WERI-Rb-1 (cell line): ENCODE measurements at regions not wholly inside any gene's neighbourhood (a gene's known extent, or its start where the extent isn't known, plus 50 kb on each side); places are given as distances from the start of the nearest gene placed in this dataset.
"Not testable (repeated sequence)": the region's sequence is repeated elsewhere in the genome, so short reads cannot be mapped to it uniquely, and the experiment has no call there.

Experiments
- DNase-seq: peaks from one replicate; pipeline ENCODE4 v3.0.0-alpha.2; 2020
- H3K27ac ChIP-seq: fragments of 250-450 bp; sonication (Bioruptor Pico); 2 replicates; pipeline ENCODE4 v1.5.1; 2020; ENCODE audit warnings: mild to moderate bottlenecking, moderate library complexity
- H3K27me3 ChIP-seq: fragments of 250-450 bp; sonication (Bioruptor Pico); 2 replicates; pipeline ENCODE4 v1.5.1; 2021; ENCODE audit warnings: mild to moderate bottlenecking, low read depth, moderate library complexity; ENCODE audit not compliant: insufficient read depth, severe bottlenecking
- H3K36me3 ChIP-seq: fragments of 250-450 bp; sonication (Bioruptor Pico); 2 replicates; pipeline ENCODE4 v1.5.1; 2020; ENCODE audit warnings: mild to moderate bottlenecking, moderate library complexity
- H3K4me3 ChIP-seq: 2 replicates; pipeline ENCODE4 v1.5.1; 2011; ENCODE audit warnings: low read depth, mild to moderate bottlenecking, control low read depth, low read length
- H3K9me3 ChIP-seq: fragments of 250-450 bp; sonication (Bioruptor Pico); 2 replicates; pipeline ENCODE4 v1.5.1; 2021; ENCODE audit warnings: mild to moderate bottlenecking, moderate library complexity; ENCODE audit not compliant: severe bottlenecking
- TF ChIP-seq, protein P1 (sequence below): IDR thresholded peaks from 2 replicates; pipeline ENCODE4 v1.5.1; 2011; ENCODE audit warnings: low read depth, mild to moderate bottlenecking, control low read depth, inconsistent platforms, low read length

DNA sequence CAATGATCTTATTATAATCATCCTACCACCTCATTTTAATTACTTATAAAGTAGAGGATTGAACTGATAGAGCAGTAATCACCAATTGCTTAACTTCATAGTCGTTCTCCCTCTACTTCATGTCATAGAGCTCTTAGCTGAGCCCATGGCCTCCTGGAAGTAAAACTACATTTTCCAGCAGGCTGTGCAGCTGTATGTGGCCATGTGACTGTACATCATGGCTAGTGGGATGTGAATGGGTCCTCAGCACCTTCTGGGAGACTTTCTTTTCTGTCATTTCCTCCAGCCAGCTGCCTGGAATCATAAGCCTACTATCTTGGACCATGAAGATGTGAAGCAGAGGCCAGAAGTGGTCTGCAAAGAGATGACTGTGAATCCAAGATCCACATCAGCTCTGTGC, 128.7 kb upstream of the SKOR2 start:
- H3K36me3 ChIP-seq, result no peaks in the 10 kb centered on the region
- no peaks in the 10 kb centered on the region for H3K27me3 ChIP-seq
- DNase-seq, result no peak
- TF ChIP-seq, protein P1, sequence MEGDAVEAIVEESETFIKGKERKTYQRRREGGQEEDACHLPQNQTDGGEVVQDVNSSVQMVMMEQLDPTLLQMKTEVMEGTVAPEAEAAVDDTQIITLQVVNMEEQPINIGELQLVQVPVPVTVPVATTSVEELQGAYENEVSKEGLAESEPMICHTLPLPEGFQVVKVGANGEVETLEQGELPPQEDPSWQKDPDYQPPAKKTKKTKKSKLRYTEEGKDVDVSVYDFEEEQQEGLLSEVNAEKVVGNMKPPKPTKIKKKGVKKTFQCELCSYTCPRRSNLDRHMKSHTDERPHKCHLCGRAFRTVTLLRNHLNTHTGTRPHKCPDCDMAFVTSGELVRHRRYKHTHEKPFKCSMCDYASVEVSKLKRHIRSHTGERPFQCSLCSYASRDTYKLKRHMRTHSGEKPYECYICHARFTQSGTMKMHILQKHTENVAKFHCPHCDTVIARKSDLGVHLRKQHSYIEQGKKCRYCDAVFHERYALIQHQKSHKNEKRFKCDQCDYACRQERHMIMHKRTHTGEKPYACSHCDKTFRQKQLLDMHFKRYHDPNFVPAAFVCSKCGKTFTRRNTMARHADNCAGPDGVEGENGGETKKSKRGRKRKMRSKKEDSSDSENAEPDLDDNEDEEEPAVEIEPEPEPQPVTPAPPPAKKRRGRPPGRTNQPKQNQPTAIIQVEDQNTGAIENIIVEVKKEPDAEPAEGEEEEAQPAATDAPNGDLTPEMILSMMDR, result no peak
- no peaks in the 10 kb centered on the region for H3K9me3 ChIP-seq
- no peak overlapping the region for H3K27ac ChIP-seq
- no peak overlapping the region for H3K4me3 ChIP-seq

DNA sequence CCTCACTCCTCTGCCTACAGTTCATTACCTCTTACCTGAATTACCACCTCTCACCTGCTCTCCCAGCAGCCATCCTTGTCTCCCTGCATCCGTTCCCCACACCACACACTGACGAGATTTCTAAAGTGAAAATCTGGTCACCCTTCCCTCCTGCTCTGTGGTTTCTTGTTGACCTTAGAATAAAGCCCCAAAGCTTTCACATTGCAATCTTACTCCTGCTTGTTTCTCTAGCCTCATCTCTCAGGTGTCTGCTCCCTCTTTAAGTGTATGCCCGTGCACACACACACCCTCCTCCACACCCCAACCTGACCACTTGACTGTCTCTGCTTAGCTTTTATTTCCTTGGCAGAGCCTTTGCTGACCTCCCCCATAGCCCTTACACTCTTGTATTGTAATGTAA, 122.0 kb upstream of the SKOR2 start:
- Histone ChIP-seq H3K27ac (no peak overlapping the region), H3K36me3 (no peaks in the 10 kb centered on the region), H3K27me3 (no peaks in the 10 kb centered on the region), H3K9me3 (no peaks in the 10 kb centered on the region), H3K4me3 (no peak overlapping the region)
- TF ChIP-seq, protein P1, result no peak
- no peak for DNase-seq

DNA sequence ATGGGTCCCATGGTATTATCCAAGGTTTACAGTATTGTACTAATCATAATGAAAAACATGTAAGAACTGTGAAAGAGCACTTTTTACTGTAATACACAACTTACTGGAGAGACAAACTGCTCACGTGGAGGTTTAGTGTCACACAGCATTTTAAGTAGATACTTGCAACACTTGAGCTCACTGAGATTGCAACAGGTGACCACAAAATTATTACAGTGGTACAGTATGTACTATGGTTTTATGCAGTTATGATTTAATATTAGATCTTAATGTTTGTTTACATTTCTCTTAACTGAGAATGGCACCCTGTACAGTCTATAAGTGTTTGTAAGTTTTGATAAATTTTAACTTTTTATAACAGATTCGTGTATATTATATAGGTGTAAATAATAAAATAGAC, 118.6 kb upstream of the SKOR2 start:
- Histone ChIP-seq H3K9me3 (no peaks in the 10 kb centered on the region), H3K27me3 (no peaks in the 10 kb centered on the region), H3K27ac (no peak overlapping the region), H3K36me3 (no peaks in the 10 kb centered on the region), H3K4me3 (no peak overlapping the region)
- no peak for DNase-seq
- TF ChIP-seq, protein P1, result no peak

DNA sequence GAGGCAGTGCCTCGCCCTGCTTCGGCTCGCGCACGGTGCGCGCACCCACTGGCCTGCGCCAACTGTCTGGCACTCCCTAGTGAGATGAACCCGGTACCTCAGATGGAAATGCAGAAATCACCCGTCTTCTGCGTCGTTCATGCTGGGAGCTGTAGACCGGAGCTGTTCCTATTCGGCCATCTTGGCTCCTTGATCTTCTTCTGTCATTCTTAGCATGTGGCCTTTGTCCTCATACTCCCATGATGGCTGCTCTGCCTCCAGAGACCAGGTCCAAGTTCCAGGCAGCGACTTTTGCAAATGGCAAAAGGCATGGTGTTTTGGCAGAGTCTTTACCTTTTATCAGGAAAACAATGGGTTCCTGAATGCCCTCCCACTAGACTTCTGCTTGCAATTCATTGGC, 102.6 kb upstream of the SKOR2 start:
- H3K4me3 ChIP-seq, DNase-seq, H3K9me3 ChIP-seq, H3K27ac ChIP-seq, H3K36me3 ChIP-seq, H3K27me3 ChIP-seq: not testable (repeated sequence)

DNA sequence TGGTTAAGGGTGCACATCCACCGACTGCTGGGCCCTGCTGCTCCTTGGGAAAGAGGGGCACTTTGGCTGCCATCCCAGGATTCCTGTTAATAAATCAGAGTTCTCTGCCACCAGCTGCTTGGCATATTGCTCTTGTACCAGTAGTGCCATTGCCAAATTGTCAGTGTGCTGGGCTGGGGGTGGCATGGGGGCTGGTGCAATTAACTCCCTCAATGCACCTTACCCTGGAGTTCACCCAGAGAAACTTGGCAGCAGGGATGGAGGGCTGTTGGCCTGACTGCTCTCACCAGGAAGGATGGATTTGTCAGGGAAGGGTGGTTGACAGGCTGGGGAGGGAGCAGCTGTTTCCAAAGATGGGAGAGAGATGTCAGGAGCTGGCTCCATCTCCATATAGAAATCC, 94.6 kb upstream of the SKOR2 start:
- H3K4me3 ChIP-seq, result no peak overlapping the region
- no peak overlapping the region for H3K27ac ChIP-seq
- H3K36me3 ChIP-seq, result no peaks in the 10 kb centered on the region
- DNase-seq, result no peak
- H3K27me3 ChIP-seq, result no peaks in the 10 kb centered on the region
- TF ChIP-seq, protein P1, result no peak
- no peaks in the 10 kb centered on the region for H3K9me3 ChIP-seq

DNA sequence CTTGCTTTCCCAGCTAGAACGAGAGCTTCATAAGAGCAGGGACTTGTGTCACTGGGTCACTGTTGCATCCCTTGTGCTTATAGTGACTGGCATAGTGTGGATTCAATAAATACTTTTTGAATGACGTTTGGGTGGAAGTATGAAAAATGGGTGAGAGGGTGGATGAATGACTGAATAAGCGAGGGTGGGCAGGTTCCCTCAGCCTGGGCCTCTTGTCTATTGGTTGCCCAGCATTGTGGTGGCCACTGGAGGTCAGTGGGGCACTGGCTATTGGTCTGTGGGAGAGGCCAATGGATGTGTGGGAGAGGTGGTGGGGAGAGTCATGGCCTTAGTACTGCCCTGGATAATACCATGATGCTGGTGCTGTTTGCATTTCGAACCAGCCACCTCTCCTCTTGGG, 93.8 kb upstream of the SKOR2 start:
- no peak overlapping the region for H3K4me3 ChIP-seq
- TF ChIP-seq, protein P1, result peak; percentile 41

More for the DNA sequence above, 93.8 kb upstream of the SKOR2 start:
- no peaks in the 10 kb centered on the region for H3K27me3 ChIP-seq
- DNase-seq, result peak; percentile 16
- H3K9me3 ChIP-seq, result no peaks in the 10 kb centered on the region
- no peak overlapping the region for H3K27ac ChIP-seq
- no peaks in the 10 kb centered on the region for H3K36me3 ChIP-seq
